NCI-H345 treated with DMSO at 0.1 percent for 48 hours (cell line): ENCODE measurements at regions not wholly inside any gene's neighbourhood (a gene's known extent, or its start where the extent isn't known, plus 50 kb on each side); places are given as distances from the start of the nearest gene placed in this dataset.

ENCODE experiments used
- DNase-seq: peaks from one replicate; lab custom pipeline; 2025; ENCODE audit not compliant: unreplicated experiment; lab: John Stamatoyannopoulos, UW

- no peak for DNase-seq
Observed at GRCh38 chr12:58563621-58564020, 356.7 kb downstream of the LRIG3 start.

GRCh38 chr12:58564721-58565120, 355.6 kb downstream of the LRIG3 start:
- no peak for DNase-seq

- DNase-seq = no peak
Observed at GRCh38 chr12:58566599-58566998, 353.7 kb downstream of the LRIG3 start.

- DNase-seq = no peak
Observed at GRCh38 chr12:58567189-58567588, 353.1 kb downstream of the LRIG3 start.

- DNase-seq = no peak
Observed at GRCh38 chr12:58570411-58570810, 349.9 kb downstream of the LRIG3 start.

GRCh38 chr12:58575256-58575655, 345.0 kb downstream of the LRIG3 start:
- DNase-seq = no peak

- DNase-seq = no peak
Observed at GRCh38 chr12:58576081-58576480, 344.2 kb downstream of the LRIG3 start.

- DNase-seq = no peak
Observed at GRCh38 chr12:58576916-58577315, 343.4 kb downstream of the LRIG3 start.

GRCh38 chr12:58580095-58580494, 340.2 kb downstream of the LRIG3 start:
- no peak for DNase-seq

- no peak for DNase-seq
Observed at GRCh38 chr12:58583529-58583928, 336.8 kb downstream of the LRIG3 start.

- no peak for DNase-seq
Observed at GRCh38 chr12:58583940-58584339, 336.4 kb downstream of the LRIG3 start.

- no peak for DNase-seq
Observed at GRCh38 chr12:58584880-58585279, 335.4 kb downstream of the LRIG3 start.

- DNase-seq = no peak
Observed at GRCh38 chr12:58586762-58587161, 333.5 kb downstream of the LRIG3 start.

- no peak for DNase-seq
Observed at GRCh38 chr12:58588770-58589169, 331.5 kb downstream of the LRIG3 start.

GRCh38 chr12:58592475-58593207, 327.7 kb downstream of the LRIG3 start:
- DNase-seq = no peak

GRCh38 chr12:58593557-58594304, 326.6 kb downstream of the LRIG3 start:
- no peak for DNase-seq

- no peak for DNase-seq
Observed at GRCh38 chr12:58596381-58596780, 323.9 kb downstream of the LRIG3 start.

GRCh38 chr12:58601529-58601928, 318.8 kb downstream of the LRIG3 start:
- no peak for DNase-seq

- DNase-seq = no peak
Observed at GRCh38 chr12:58602179-58602578, 318.1 kb downstream of the LRIG3 start.

- DNase-seq = no peak
Observed at GRCh38 chr12:58602736-58603135, 317.6 kb downstream of the LRIG3 start.

- DNase-seq = no peak
Observed at GRCh38 chr12:58607805-58608204, 312.5 kb downstream of the LRIG3 start.

- no peak for DNase-seq
Observed at GRCh38 chr12:58608711-58609110, 311.6 kb downstream of the LRIG3 start.

GRCh38 chr12:58615047-58615446, 305.3 kb downstream of the LRIG3 start:
- no peak for DNase-seq
